H1 (cell line): ENCODE measurements at regions not wholly inside any gene's neighbourhood (a gene's known extent, or its start where the extent isn't known, plus 50 kb on each side); places are given as distances from the start of the nearest gene placed in this dataset.

Experiments
- CTCF ChIA-PET: fragments of 300-600 bp; sonication (Branson Sonifier 250); formaldehyde crosslinking; loops from one replicate; lab custom pipeline; 2021; ENCODE audit not compliant: partially characterized antibody; lab: Charles Lee
- POLR2A ChIA-PET: fragments of 300-600 bp; sonication (Branson Sonifier 250); formaldehyde crosslinking; loops from one replicate; lab custom pipeline; 2021; ENCODE audit warnings: inconsistent platforms; ENCODE audit not compliant: partially characterized antibody; lab: Charles Lee
- DNase-seq, 2 experiments: peaks; one replicate each; pipeline versions ENCODE4 v3.0.0 to v3.0.0-alpha.2; 2010 to 2022; ENCODE audit warnings: low spot score in 2 of 2, low read depth in 1 of 2, mixed read lengths in 1 of 2
- FAIRE-seq: peaks from 2 replicates; lab custom pipeline; 2011; peaks lifted over from hg19 to GRCh38; lab: Jason Lieb, UNC
- H2AFZ ChIP-seq: 2 replicates; pipeline ENCODE4 v1.8.1; 2012; ENCODE audit warnings: low read length, inconsistent platforms
- H2AK5ac ChIP-seq: 2 replicates; pipeline ENCODE4 v1.6.1; 2013; ENCODE audit warnings: low read depth, low read length
- H2BK120ac ChIP-seq: replicated peaks from 2 replicates; pipeline ENCODE3; 2013; ENCODE audit warnings: low read depth, low read length, inconsistent platforms
- H2BK12ac ChIP-seq: 2 replicates; pipeline ENCODE4 v1.6.1; 2013; ENCODE audit warnings: low read depth, low read length
- H2BK15ac ChIP-seq: 2 replicates; pipeline ENCODE4 v1.6.1; 2013; ENCODE audit warnings: low read length
- H2BK20ac ChIP-seq: 2 replicates; pipeline ENCODE4 v1.6.1; 2013; ENCODE audit warnings: low read length
- H2BK5ac ChIP-seq: 2 replicates; pipeline ENCODE4 v1.6.1; 2013; ENCODE audit warnings: low read depth, low read length
- H3K14ac ChIP-seq: 2 replicates; pipeline ENCODE4 v1.6.1; 2013; ENCODE audit warnings: inconsistent platforms; ENCODE audit not compliant: insufficient read length
- H3K18ac ChIP-seq: 2 replicates; pipeline ENCODE4 v1.6.1; 2013; ENCODE audit warnings: low read length; ENCODE audit errors: extremely low read depth
- H3K23ac ChIP-seq: 2 replicates; pipeline ENCODE4 v1.6.1; 2013; ENCODE audit warnings: inconsistent platforms; ENCODE audit not compliant: insufficient read length
- H3K23me2 ChIP-seq: 2 replicates; pipeline ENCODE4 v1.6.1; 2013; ENCODE audit warnings: low read depth, low read length
- H3K27ac ChIP-seq: 2 replicates; pipeline ENCODE4 v1.6.1; 2011; ENCODE audit warnings: low read depth, low read length, inconsistent platforms
- H3K27me3 ChIP-seq, 4 experiments: replicated peaks in 1 of 4; 1 replicate in 1 of 4; 2 replicates in 3 of 4; pipeline versions ENCODE4 v1.6.1 to v1.8.1; 2011 to 2013; ENCODE audit warnings: low read length in 3 of 4, mild to moderate bottlenecking in 3 of 4, inconsistent platforms in 2 of 4, mixed read lengths in 2 of 4, moderate library complexity in 1 of 4; ENCODE audit not compliant: control insufficient read depth in 3 of 4, insufficient read depth in 3 of 4; ENCODE audit errors: extremely low read depth in 1 of 4
- H3K36me3 ChIP-seq, 4 experiments: 2 replicates each; pipeline versions ENCODE4 v1.6.1 to v1.8.1; 2011 to 2013; ENCODE audit warnings: mild to moderate bottlenecking in 4 of 4, low read length in 3 of 4, moderate library complexity in 2 of 4, control low read depth in 1 of 4, inconsistent platforms in 1 of 4; ENCODE audit not compliant: insufficient read depth in 4 of 4, control insufficient read depth in 2 of 4
- H3K4ac ChIP-seq: replicated peaks from 2 replicates; pipeline ENCODE3; 2013; ENCODE audit warnings: low read length, low read depth, mixed read lengths, inconsistent platforms; ENCODE audit not compliant: insufficient read length
- H3K4me1 ChIP-seq, 4 experiments: replicated peaks in 1 of 4; 1 replicate in 1 of 4; 2 replicates in 3 of 4; pipeline versions ENCODE4 v1.6.1 to v1.8.1; 2011 to 2013; ENCODE audit warnings: low read length in 3 of 4, inconsistent platforms in 2 of 4, mixed read lengths in 1 of 4; ENCODE audit not compliant: insufficient read depth in 4 of 4, control insufficient read depth in 3 of 4
- H3K4me2 ChIP-seq, 2 experiments: 2 replicates each; pipeline versions ENCODE4 v1.6.1 to v1.8.1; 2011 to 2013; ENCODE audit warnings: low read depth in 2 of 2, low read length in 2 of 2, control low read depth in 1 of 2, inconsistent platforms in 1 of 2, mild to moderate bottlenecking in 1 of 2; ENCODE audit not compliant: insufficient read depth in 1 of 2
- H3K4me3 ChIP-seq, 4 experiments: fragments of 200-600, 300-600 bp in 1 of 4; sonication (generic), shearing (Covaris generic), sonication (Bioruptor Twin) in 1 of 4; 2 replicates each; pipeline versions ENCODE4 v1.5.1 to v1.8.1; 2011 to 2016; ENCODE audit warnings: low read length in 4 of 4, low read depth in 3 of 4, control low read depth in 2 of 4, inconsistent platforms in 2 of 4, mild to moderate bottlenecking in 2 of 4, mixed read lengths in 1 of 4, moderate library complexity in 1 of 4; ENCODE audit not compliant: insufficient read depth in 2 of 4; ENCODE audit errors: extremely low read depth in 1 of 4
- H3K56ac ChIP-seq: replicated peaks from 2 replicates; pipeline ENCODE3; 2013; ENCODE audit warnings: low read depth, mild to moderate bottlenecking, mixed read lengths, low read length, inconsistent platforms; ENCODE audit not compliant: insufficient read length
- H3K79me1 ChIP-seq: 2 replicates; pipeline ENCODE4 v1.6.1; 2013; ENCODE audit warnings: low read depth, low read length, control low read depth
- H3K79me2 ChIP-seq, 2 experiments: 2 replicates each; pipeline versions ENCODE4 v1.6.1 to v1.8.1; 2012 to 2013; ENCODE audit warnings: low read length in 2 of 2, mild to moderate bottlenecking in 2 of 2, inconsistent platforms in 1 of 2; ENCODE audit not compliant: insufficient read depth in 2 of 2, control insufficient read depth in 1 of 2
- H3K9ac ChIP-seq, 4 experiments: replicated peaks in 1 of 4; 1 replicate in 1 of 4; 2 replicates in 3 of 4; pipeline versions ENCODE4 v1.6.1 to v1.8.1; 2011 to 2013; ENCODE audit warnings: low read depth in 3 of 4, low read length in 3 of 4, control low read depth in 2 of 4, mild to moderate bottlenecking in 2 of 4, moderate library complexity in 2 of 4, inconsistent platforms in 1 of 4; ENCODE audit errors: extremely low read depth in 1 of 4
- H3K9me3 ChIP-seq, 2 experiments: 2 replicates each; pipeline versions ENCODE4 v1.6.1 to v1.8.1; 2012 to 2013; ENCODE audit warnings: mild to moderate bottlenecking in 2 of 2, moderate library complexity in 2 of 2, control low read depth in 1 of 2, inconsistent platforms in 1 of 2, low read depth in 1 of 2, low read length in 1 of 2, mixed read lengths in 1 of 2; ENCODE audit not compliant: insufficient read depth in 2 of 2
- H4K20me1 ChIP-seq, 2 experiments: replicated peaks in 1 of 2; 2 replicates each; pipeline versions ENCODE3 to v1.8.1; 2011 to 2013; ENCODE audit warnings: inconsistent platforms in 2 of 2, low read length in 2 of 2, mild to moderate bottlenecking in 1 of 2; ENCODE audit not compliant: insufficient read depth in 2 of 2, control insufficient read depth in 1 of 2
- H4K5ac ChIP-seq: 2 replicates; pipeline ENCODE4 v1.6.1; 2013; ENCODE audit warnings: low read length, low read depth, mixed read lengths, inconsistent platforms; ENCODE audit not compliant: insufficient read length
- H4K8ac ChIP-seq: 2 replicates; pipeline ENCODE4 v1.8.0; 2013; ENCODE audit warnings: mild to moderate bottlenecking, moderate library complexity, low read length, inconsistent platforms; ENCODE audit not compliant: insufficient read depth; ENCODE audit errors: extremely low read depth
- H4K91ac ChIP-seq: replicated peaks from 2 replicates; pipeline ENCODE3; 2013; ENCODE audit warnings: low read length, mixed read lengths, inconsistent platforms; ENCODE audit not compliant: insufficient read length
- ASH2L ChIP-seq: fragments of 200-600, 300-600 bp; sonication (generic); IDR thresholded peaks from one replicate; pipeline ENCODE4 v1.7.1; 2017; ENCODE audit warnings: low read length
- BRCA1 ChIP-seq: IDR thresholded peaks from 2 replicates; pipeline ENCODE4 v1.6.1; 2012; ENCODE audit warnings: low read depth, low read length, improper control_type of control experiment
- CBX5 ChIP-seq: fragments of 300-800, 300-1000 bp; sonication (generic); IDR thresholded peaks from 2 replicates; pipeline ENCODE4 v1.7.1; 2016; ENCODE audit warnings: antibody characterized with exemption, low read length, low read depth
- EZH2 ChIP-seq: fragments of 200-600 bp; sonication (generic); IDR thresholded peaks from 2 replicates; pipeline ENCODE4 v1.7.1; 2012; ENCODE audit warnings: low read depth, mild to moderate bottlenecking, moderate library complexity, low read length, inconsistent platforms; ENCODE audit not compliant: severe bottlenecking
- HDAC6 ChIP-seq: IDR thresholded peaks from one replicate; pipeline ENCODE4 v1.7.1; 2012; ENCODE audit warnings: low read depth, mild to moderate bottlenecking, inconsistent platforms, low read length, moderate library complexity
- POLR2A ChIP-seq, 2 experiments: IDR thresholded peaks; 1 replicate in 1 of 2; 2 replicates in 1 of 2; pipeline ENCODE4 v1.6.1; 2011; ENCODE audit warnings: low read depth in 2 of 2, low read length in 2 of 2, mild to moderate bottlenecking in 2 of 2; ENCODE audit errors: control extremely low read depth in 1 of 2
- SIRT6 ChIP-seq: IDR thresholded peaks from one replicate; pipeline ENCODE4 v1.7.1; 2012; ENCODE audit warnings: low read length, inconsistent platforms
- SIX5 ChIP-seq: IDR thresholded peaks from 2 replicates; pipeline ENCODE4 v1.6.1; 2011; ENCODE audit warnings: mild to moderate bottlenecking, low read depth, low read length

DNA sequence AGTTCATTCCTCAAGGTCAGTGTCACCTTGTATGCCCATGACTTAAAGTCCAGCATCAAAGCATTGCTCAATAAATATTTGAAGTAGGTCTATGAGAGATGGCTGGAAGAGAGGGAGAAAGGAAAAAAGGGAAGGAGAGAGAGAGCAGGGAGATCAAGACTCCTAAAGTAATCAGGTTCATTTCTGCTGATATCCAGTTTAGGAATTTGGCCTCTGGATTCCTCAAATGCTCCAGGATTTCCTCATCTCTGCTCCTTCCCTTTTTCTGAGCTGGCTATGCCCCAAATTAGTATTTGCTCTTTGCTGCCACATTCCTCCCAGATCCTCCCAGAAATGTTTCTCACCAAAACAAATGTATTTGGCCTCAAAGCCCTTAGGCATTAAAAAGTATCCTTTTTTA, 739.4 kb upstream of the CHAC2 start:
- no peak overlapping the region for H3K9ac ChIP-seq
- H3K9me3 ChIP-seq: no peaks in the 10 kb centered on the region
- H2AFZ ChIP-seq: no peak overlapping the region
- H3K18ac ChIP-seq: no peak overlapping the region
- no peak overlapping the region for H3K4ac ChIP-seq
- no peak overlapping the region for H2BK15ac ChIP-seq
- H4K5ac ChIP-seq: no peak overlapping the region
- H3K27ac ChIP-seq: no peak overlapping the region
- H3K4me2 ChIP-seq: no peak overlapping the region
- CTCF ChIA-PET: interaction anchor here (0.6 to 1.6 kb wide), 7 partner anchors 9 to 699 kb away, joined by 3 to 7 read pairs (median 3); no protein-coding TSS in a partner anchor
- no peak overlapping the region for H3K56ac ChIP-seq
- TF ChIP-seq HDAC6 (no peak), BRCA1 (no peak), SIX5 (no peak), POLR2A (IDR thresholded peaks at IDR 0.05; ENCODE audit: control extremely low read depth in 1 of 2, low read depth in 2 of 2, low read length in 2 of 2) (no peak), EZH2 (no peak), ASH2L (no peak), SIRT6 (no peak), CBX5 (no peak)
- H3K36me3 ChIP-seq: no peaks in the 10 kb centered on the region
- H3K79me2 ChIP-seq: no peaks in the 10 kb centered on the region
- no peak overlapping the region for H3K23ac ChIP-seq
- H2BK120ac ChIP-seq: no peak overlapping the region
- no peak overlapping the region for H4K8ac ChIP-seq
- no peak overlapping the region for H2BK20ac ChIP-seq
- 0 out of 7 replicates have a peak, but pooled peaks cover 0 to 2% (median 0%) of the 10 kb centered on the region in 4 experiments for H3K27me3 ChIP-seq
- H2AK5ac ChIP-seq: no peak overlapping the region
- DNase-seq (no peak), FAIRE-seq (no peak)
- H4K20me1 ChIP-seq: no peaks in the 10 kb centered on the region
- no peaks in the 10 kb centered on the region for H3K4me1 ChIP-seq
- H4K91ac ChIP-seq: no peak overlapping the region
- no peak overlapping the region for H3K14ac ChIP-seq
- no peaks in the 10 kb centered on the region for H3K79me1 ChIP-seq
- no peak overlapping the region for H2BK12ac ChIP-seq
- H2BK5ac ChIP-seq: no peak overlapping the region
- no peaks in the 10 kb centered on the region; the same call in 1 of the 2 replicates for H3K23me2 ChIP-seq
- POLR2A ChIA-PET: no interaction called here
- no peak overlapping the region for H3K4me3 ChIP-seq
